Upper lobe of left lung (tissue), 4 donors: ENCODE measurements at regions not wholly inside any gene's neighbourhood (a gene's known extent, or its start where the extent isn't known, plus 50 kb on each side); places are given as distances from the start of the nearest gene placed in this dataset.

Source experiments
- CTCF ChIP-seq, 6 experiments: fragments of 450-650 bp in 4 of 6; fragments of 200-600 bp in 2 of 6; sonication (generic) in 2 of 6; IDR thresholded peaks; one replicate each; pipeline ENCODE4 v1.5.1; 2016 to 2019; ENCODE audit warnings: antibody characterized with exemption in 6 of 6
- POLR2A ChIP-seq, 4 donors: fragments of 450-650 bp; IDR thresholded peaks; one replicate each; pipeline ENCODE4 v1.5.1; 2016 to 2017; ENCODE audit warnings: antibody characterized with exemption in 4 of 4, mild to moderate bottlenecking in 2 of 4
- POLR2AphosphoS5 ChIP-seq, 2 donors: sonication (generic); formaldehyde crosslinking; IDR thresholded peaks; one replicate each; pipeline ENCODE4 v1.5.1; 2017; ENCODE audit warnings: antibody characterized with exemption in 2 of 2

GRCh38 chr3:18734309-18734708 lies 309.2 kb upstream of the SATB1 start:
- TF ChIP-seq POLR2A (IDR thresholded peaks at IDR 0.05) (no peak), CTCF (IDR thresholded peaks at IDR 0.05) (no peak), POLR2AphosphoS5 (IDR thresholded peaks at IDR 0.05) (no peak)
